Activated effector memory CD4-positive, alpha-beta T cell treated with anti-CD3 and anti-CD28 coated beads, Interleukin-2, amount 50 U/mL, for 16 hours (primary cell): ENCODE measurements at regions not wholly inside any gene's neighbourhood (a gene's known extent, or its start where the extent isn't known, plus 50 kb on each side); places are given as distances from the start of the nearest gene placed in this dataset.
"Not testable (repeated sequence)": the region's sequence is repeated elsewhere in the genome, so short reads cannot be mapped to it uniquely, and the experiment has no call there.

Experiments
- DNase-seq: peaks from one replicate; pipeline ENCODE4 v3.0.0-alpha.2; 2020

- DNase-seq, result no peak
Measured at GRCh38 chr7:142602183-142602582, 147.1 kb upstream of the PRSS1 start.

GRCh38 chr7:142598297-142598696 is 151.0 kb upstream of the PRSS1 start:
- no peak for DNase-seq

GRCh38 chr7:142597547-142597946 is 151.7 kb upstream of the PRSS1 start:
- no peak for DNase-seq

- no peak for DNase-seq
Measured at GRCh38 chr7:142595816-142596516, 153.3 kb upstream of the PRSS1 start.

GRCh38 chr7:142594078-142594477 is 155.2 kb upstream of the PRSS1 start:
- no peak for DNase-seq

- DNase-seq, result no peak
Measured at GRCh38 chr7:142593106-142593505, 156.2 kb upstream of the PRSS1 start.

GRCh38 chr7:142592664-142593063 is 156.6 kb upstream of the PRSS1 start:
- no peak for DNase-seq

GRCh38 chr7:142592231-142592630 is 157.0 kb upstream of the PRSS1 start:
- DNase-seq, result no peak

GRCh38 chr7:142590830-142591457 is 158.3 kb upstream of the PRSS1 start:
- DNase-seq, result no peak

GRCh38 chr7:142590077-142590476 is 159.2 kb upstream of the PRSS1 start:
- no peak for DNase-seq

- no peak for DNase-seq
Measured at GRCh38 chr7:142587578-142588191, 161.6 kb upstream of the PRSS1 start.

GRCh38 chr7:142586611-142587010 is 162.7 kb upstream of the PRSS1 start:
- no peak for DNase-seq

- no peak for DNase-seq
Measured at GRCh38 chr7:142585425-142585824, 163.8 kb upstream of the PRSS1 start.

GRCh38 chr7:142584765-142585164 is 164.5 kb upstream of the PRSS1 start:
- no peak for DNase-seq

- DNase-seq, result peak; percentile 64
Measured at GRCh38 chr7:142583446-142583845, 165.8 kb upstream of the PRSS1 start.

- DNase-seq, result no peak
Measured at GRCh38 chr7:142582351-142582750, 166.9 kb upstream of the PRSS1 start.

GRCh38 chr7:142581341-142581740 is 167.9 kb upstream of the PRSS1 start:
- peak; percentile 62 for DNase-seq

- DNase-seq, result no peak
Measured at GRCh38 chr7:142579946-142580345, 169.3 kb upstream of the PRSS1 start.

- DNase-seq, result not testable (repeated sequence)
Measured at GRCh38 chr7:142575351-142575750, 173.9 kb upstream of the PRSS1 start.

- no peak for DNase-seq
Measured at GRCh38 chr7:142571581-142571980, 177.7 kb upstream of the PRSS1 start.

- no peak for DNase-seq
Measured at GRCh38 chr7:142569851-142570250, 179.4 kb upstream of the PRSS1 start.

GRCh38 chr7:142568435-142569097 is 180.7 kb upstream of the PRSS1 start:
- DNase-seq, result no peak

- no peak for DNase-seq
Measured at GRCh38 chr7:142567201-142568075, 181.8 kb upstream of the PRSS1 start.
